Smooth muscle cell (in vitro differentiated cells): ENCODE measurements at regions not wholly inside any gene's neighbourhood (a gene's known extent, or its start where the extent isn't known, plus 50 kb on each side); places are given as distances from the start of the nearest gene placed in this dataset.

Experiments
- DNase-seq: peaks from one replicate; lab custom pipeline; 2025; ENCODE audit not compliant: unreplicated experiment; lab: John Stamatoyannopoulos, UW
- H2AFZ ChIP-seq: fragments of 200-600 bp; sonication (generic); 2 replicates; pipeline ENCODE4 v1.6.0; 2016; ENCODE audit warnings: antibody characterized with exemption, low read depth, mild to moderate bottlenecking
- H3F3A ChIP-seq: fragments of 200-600 bp; sonication (generic); 2 replicates; pipeline ENCODE4 v1.6.0; 2017; ENCODE audit warnings: antibody characterized with exemption, low read depth
- H3K27ac ChIP-seq: fragments of 200-600 bp; sonication (generic); 2 replicates; pipeline ENCODE4 v1.5.1; 2016; ENCODE audit warnings: low read depth, mild to moderate bottlenecking
- H3K27me3 ChIP-seq: fragments of 200-600 bp; sonication (generic); 2 replicates; pipeline ENCODE4 v1.6.1; 2016; ENCODE audit warnings: low read depth, mild to moderate bottlenecking
- H3K36me3 ChIP-seq: fragments of 200-600 bp; sonication (generic); 2 replicates; pipeline ENCODE4 v1.5.1; 2016; ENCODE audit warnings: low read depth
- H3K4me1 ChIP-seq: fragments of 200-600 bp; sonication (generic); 2 replicates; pipeline ENCODE4 v1.5.1; 2016; ENCODE audit warnings: low read depth
- H3K4me2 ChIP-seq: fragments of 200-600 bp; sonication (generic); 2 replicates; pipeline ENCODE4 v1.6.0; 2016; ENCODE audit warnings: mild to moderate bottlenecking
- H3K4me3 ChIP-seq: fragments of 200-600 bp; sonication (generic); 2 replicates; pipeline ENCODE4 v1.5.1; 2016; ENCODE audit warnings: mild to moderate bottlenecking
- H3K79me2 ChIP-seq: fragments of 200-600 bp; sonication (generic); 2 replicates; pipeline ENCODE4 v1.6.0; 2016; ENCODE audit warnings: low read depth, mild to moderate bottlenecking
- H3K9ac ChIP-seq: fragments of 200-600 bp; sonication (generic); 2 replicates; pipeline ENCODE4 v1.6.0; 2016; ENCODE audit warnings: low read depth
- H3K9me3 ChIP-seq: fragments of 200-600 bp; sonication (generic); replicated peaks from 2 replicates; pipeline ENCODE4 v1.5.1; 2016; ENCODE audit warnings: low read depth
- H4K20me1 ChIP-seq: fragments of 200-600 bp; sonication (generic); 2 replicates; pipeline ENCODE4 v1.6.0; 2016; ENCODE audit warnings: low read depth
- CTCF ChIP-seq: fragments of 200-600 bp; sonication (generic); IDR thresholded peaks from 2 replicates; pipeline ENCODE4 v1.5.1; 2017; ENCODE audit warnings: borderline replicate concordance, mild to moderate bottlenecking, antibody characterized with exemption; ENCODE audit not compliant: insufficient read depth, poor library complexity, severe bottlenecking
- WGBS: methylation state at CpG from one replicate; pipeline ENCODE4 v1.1.7; 2016; ENCODE audit warnings: low lambda C conversion rate; 5-methylcytosine and 5-hydroxymethylcytosine counted together

- no peak for TF ChIP-seq CTCF
- Histone ChIP-seq H3K27me3 (peaks cover 13% of the 10 kb centered on the region), H3K4me3 (no peak overlapping the region), H3F3A (no peaks in the 10 kb centered on the region), H3K27ac (no peak overlapping the region), H3K79me2 (no peaks in the 10 kb centered on the region), H3K9me3 (no peaks in the 10 kb centered on the region), H3K4me2 (no peak overlapping the region), H3K4me1 (no peaks in the 10 kb centered on the region), H2AFZ (no peak overlapping the region), H4K20me1 (no peaks in the 10 kb centered on the region), H3K9ac (no peak overlapping the region), H3K36me3 (no peaks in the 10 kb centered on the region)
- DNase-seq = no peak
- WGBS = 94% methylated on average over 5 of the region's 5 CpGs
Observed at GRCh38 chr11:19400296-19400695, 159.6 kb upstream of the E2F8 start.

GRCh38 chr11:19398772-19399527 is 158.2 kb upstream of the E2F8 start:
- Histone ChIP-seq H3K27me3 (peaks cover 13% of the 10 kb centered on the region), H3K9me3 (no peaks in the 10 kb centered on the region), H2AFZ (no peak overlapping the region), H3K4me1 (no peaks in the 10 kb centered on the region), H3K4me2 (no peak overlapping the region), H3F3A (no peaks in the 10 kb centered on the region), H3K9ac (no peak overlapping the region), H3K27ac (no peak overlapping the region), H3K79me2 (no peaks in the 10 kb centered on the region), H3K4me3 (no peak overlapping the region), H3K36me3 (no peaks in the 10 kb centered on the region), H4K20me1 (no peaks in the 10 kb centered on the region)
- 76% methylated on average over 9 of the region's 9 CpGs for WGBS
- no peak for DNase-seq
- no peak for TF ChIP-seq CTCF

GRCh38 chr11:19398273-19398672 is 157.5 kb upstream of the E2F8 start:
- Histone ChIP-seq H3K79me2 (no peaks in the 10 kb centered on the region), H3K4me2 (no peak overlapping the region), H3K9ac (no peak overlapping the region), H2AFZ (no peak overlapping the region), H3K4me1 (no peaks in the 10 kb centered on the region), H4K20me1 (no peaks in the 10 kb centered on the region), H3K9me3 (no peaks in the 10 kb centered on the region), H3K27ac (no peak overlapping the region), H3F3A (no peaks in the 10 kb centered on the region), H3K4me3 (no peak overlapping the region), H3K36me3 (no peaks in the 10 kb centered on the region), H3K27me3 (peaks cover 10% of the 10 kb centered on the region)
- no peak for TF ChIP-seq CTCF
- 90% methylated on average over 5 of the region's 5 CpGs for WGBS
- DNase-seq = no peak

GRCh38 chr11:19395050-19395449 is 154.3 kb upstream of the E2F8 start:
- Histone ChIP-seq H3K9ac (no peak overlapping the region), H3K27me3 (peaks cover 8% of the 10 kb centered on the region), H3K4me1 (no peaks in the 10 kb centered on the region), H3K36me3 (no peaks in the 10 kb centered on the region), H3K27ac (no peak overlapping the region), H3K4me2 (no peak overlapping the region), H3F3A (no peaks in the 10 kb centered on the region), H3K9me3 (no peaks in the 10 kb centered on the region), H3K4me3 (no peak overlapping the region), H2AFZ (no peak overlapping the region), H4K20me1 (no peaks in the 10 kb centered on the region), H3K79me2 (no peaks in the 10 kb centered on the region)
- no peak for TF ChIP-seq CTCF
- 56% methylated on average over 3 of the region's 3 CpGs for WGBS
- no peak for DNase-seq
